OCI-LY3 (cell line): ENCODE measurements at regions not wholly inside any gene's neighbourhood (a gene's known extent, or its start where the extent isn't known, plus 50 kb on each side); places are given as distances from the start of the nearest gene placed in this dataset.

Experiments used
- H2AFZ ChIP-seq: fragments of 200-600, 300-600 bp; shearing (Covaris generic); 2 replicates; pipeline ENCODE4 v1.6.0; 2014; ENCODE audit warnings: antibody characterized with exemption, low read depth, low read length
- H3K27ac ChIP-seq: fragments of 200-600, 300-600 bp; sonication (generic); 2 replicates; pipeline ENCODE4 v1.5.1; 2014; ENCODE audit warnings: mild to moderate bottlenecking, low read length, moderate library complexity, mixed read lengths
- H3K27me3 ChIP-seq: fragments of 200-600, 300-600 bp; sonication (generic); 2 replicates; pipeline ENCODE4 v1.6.1; 2014; ENCODE audit warnings: low read depth, low read length, mixed read lengths
- H3K36me3 ChIP-seq: fragments of 200-600, 300-600 bp; sonication (generic); replicated peaks from 2 replicates; pipeline ENCODE3; 2014; ENCODE audit warnings: low read depth, low read length, mixed read lengths
- H3K4me1 ChIP-seq: fragments of 300-600, 200-600 bp; sonication (generic); 2 replicates; pipeline ENCODE4 v1.6.1; 2014; ENCODE audit warnings: low read length, mixed read lengths
- H3K4me2 ChIP-seq: fragments of 200-600, 300-600 bp; sonication (generic); 2 replicates; pipeline ENCODE4 v1.6.1; 2014; ENCODE audit warnings: low read length, mixed read lengths
- H3K4me3 ChIP-seq: fragments of 300-600, 200-600 bp; sonication (generic); 2 replicates; pipeline ENCODE4 v1.5.1; 2014; ENCODE audit warnings: antibody characterized with exemption, mild to moderate bottlenecking, low read length, moderate library complexity
- H3K79me2 ChIP-seq: fragments of 300-600, 200-600 bp; shearing (Covaris generic); 2 replicates; pipeline ENCODE4 v1.6.1; 2014; ENCODE audit warnings: mild to moderate bottlenecking, low read length, mixed read lengths
- H3K9ac ChIP-seq: fragments of 300-600, 200-600 bp; shearing (Covaris generic); 2 replicates; pipeline ENCODE4 v1.6.0; 2014; ENCODE audit warnings: mild to moderate bottlenecking, low read length, moderate library complexity
- H3K9me3 ChIP-seq: fragments of 200-600, 300-600 bp; shearing (Covaris generic); 2 replicates; pipeline ENCODE4 v1.6.1; 2014; ENCODE audit warnings: low read length, mixed read lengths; ENCODE audit not compliant: insufficient read depth
- H4K20me1 ChIP-seq: fragments of 200-600, 300-600 bp; sonication (generic); 2 replicates; pipeline ENCODE4 v1.6.1; 2016; ENCODE audit warnings: low read length, mixed read lengths; ENCODE audit not compliant: insufficient read depth
- EZH2phosphoT487 ChIP-seq: fragments of 200-600 bp; shearing (Covaris generic); IDR thresholded peaks from 2 replicates; pipeline ENCODE4 v1.6.1; 2018; ENCODE audit warnings: antibody characterized with exemption, mixed run types, low read depth
- TF ChIP-seq, protein P1 (sequence below): fragments of 200-600, 300-600 bp; sonication (generic); IDR thresholded peaks from 2 replicates; pipeline ENCODE4 v1.5.1; 2014; ENCODE audit warnings: antibody characterized with exemption, low read length, low read depth

- Histone ChIP-seq H3K9me3 (no peaks in the 10 kb centered on the region), H3K4me3 (no peak overlapping the region), H3K36me3 (no peaks in the 10 kb centered on the region), H3K4me1 (no peaks in the 10 kb centered on the region), H3K27ac (no peak overlapping the region), H4K20me1 (no peaks in the 10 kb centered on the region), H3K9ac (no peak overlapping the region), H3K79me2 (no peaks in the 10 kb centered on the region), H3K4me2 (no peak overlapping the region), H3K27me3 (no peaks in the 10 kb centered on the region), H2AFZ (no peak overlapping the region)
- TF ChIP-seq, protein P1, sequence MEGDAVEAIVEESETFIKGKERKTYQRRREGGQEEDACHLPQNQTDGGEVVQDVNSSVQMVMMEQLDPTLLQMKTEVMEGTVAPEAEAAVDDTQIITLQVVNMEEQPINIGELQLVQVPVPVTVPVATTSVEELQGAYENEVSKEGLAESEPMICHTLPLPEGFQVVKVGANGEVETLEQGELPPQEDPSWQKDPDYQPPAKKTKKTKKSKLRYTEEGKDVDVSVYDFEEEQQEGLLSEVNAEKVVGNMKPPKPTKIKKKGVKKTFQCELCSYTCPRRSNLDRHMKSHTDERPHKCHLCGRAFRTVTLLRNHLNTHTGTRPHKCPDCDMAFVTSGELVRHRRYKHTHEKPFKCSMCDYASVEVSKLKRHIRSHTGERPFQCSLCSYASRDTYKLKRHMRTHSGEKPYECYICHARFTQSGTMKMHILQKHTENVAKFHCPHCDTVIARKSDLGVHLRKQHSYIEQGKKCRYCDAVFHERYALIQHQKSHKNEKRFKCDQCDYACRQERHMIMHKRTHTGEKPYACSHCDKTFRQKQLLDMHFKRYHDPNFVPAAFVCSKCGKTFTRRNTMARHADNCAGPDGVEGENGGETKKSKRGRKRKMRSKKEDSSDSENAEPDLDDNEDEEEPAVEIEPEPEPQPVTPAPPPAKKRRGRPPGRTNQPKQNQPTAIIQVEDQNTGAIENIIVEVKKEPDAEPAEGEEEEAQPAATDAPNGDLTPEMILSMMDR: no peak
- TF ChIP-seq EZH2phosphoT487: no peak
Observed at GRCh38 chr5:6115852-6116251, 262.5 kb downstream of the MED10 start.

DNA sequence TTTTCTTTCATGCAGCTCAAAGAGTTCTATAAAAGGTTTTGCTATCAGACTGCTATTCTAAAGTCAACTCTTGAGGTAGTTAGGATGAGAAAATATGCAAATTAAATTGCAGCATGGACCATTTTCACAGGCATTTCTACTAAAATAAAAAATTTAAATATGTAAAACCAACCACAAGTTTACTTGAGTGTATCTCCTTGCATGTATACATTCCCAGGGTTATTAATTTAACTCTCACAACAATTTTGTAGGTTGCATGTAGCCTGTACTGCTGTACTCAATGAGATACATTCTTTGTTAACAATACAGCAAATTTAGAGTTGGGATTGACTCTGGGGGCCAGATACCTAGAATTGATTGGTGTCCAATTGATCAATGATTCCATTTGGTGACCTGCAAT is 265.8 kb downstream of the MED10 start:
- Histone ChIP-seq H3K27ac (no peak overlapping the region), H3K4me3 (no peak overlapping the region), H3K36me3 (no peaks in the 10 kb centered on the region), H3K79me2 (no peaks in the 10 kb centered on the region), H2AFZ (no peak overlapping the region), H3K4me2 (no peak overlapping the region), H3K27me3 (no peaks in the 10 kb centered on the region), H3K9me3 (no peaks in the 10 kb centered on the region), H3K4me1 (no peaks in the 10 kb centered on the region), H4K20me1 (no peaks in the 10 kb centered on the region), H3K9ac (no peak overlapping the region)
- TF ChIP-seq, protein P1: no peak
- TF ChIP-seq EZH2phosphoT487: no peak

- no peak overlapping the region for H3K4me3 ChIP-seq
- H3K9me3 ChIP-seq: no peaks in the 10 kb centered on the region
- no peak overlapping the region for H3K27ac ChIP-seq
- H2AFZ ChIP-seq: no peak overlapping the region
- H3K79me2 ChIP-seq: no peaks in the 10 kb centered on the region
- H4K20me1 ChIP-seq: no peaks in the 10 kb centered on the region
- H3K36me3 ChIP-seq: no peaks in the 10 kb centered on the region
- H3K27me3 ChIP-seq: no peaks in the 10 kb centered on the region
- H3K4me2 ChIP-seq: no peak overlapping the region
- TF ChIP-seq, protein P1: no peak
- TF ChIP-seq EZH2phosphoT487: no peak
- no peak overlapping the region for H3K9ac ChIP-seq
- no peaks in the 10 kb centered on the region for H3K4me1 ChIP-seq
Observed at GRCh38 chr5:6112125-6112524, 266.2 kb downstream of the MED10 start.

- H2AFZ ChIP-seq: no peak overlapping the region
- no peak overlapping the region for H3K4me3 ChIP-seq
- no peaks in the 10 kb centered on the region for H3K79me2 ChIP-seq
- H3K9ac ChIP-seq: no peak overlapping the region
- H4K20me1 ChIP-seq: no peaks in the 10 kb centered on the region
- H3K9me3 ChIP-seq: no peaks in the 10 kb centered on the region
- H3K4me1 ChIP-seq: no peaks in the 10 kb centered on the region
- no peaks in the 10 kb centered on the region for H3K36me3 ChIP-seq
- H3K27me3 ChIP-seq: no peaks in the 10 kb centered on the region
- TF ChIP-seq, protein P1: no peak
- TF ChIP-seq EZH2phosphoT487: no peak
- no peak overlapping the region for H3K4me2 ChIP-seq
- no peak overlapping the region for H3K27ac ChIP-seq
Observed at GRCh38 chr5:6111131-6111530, 267.2 kb downstream of the MED10 start.
